HPDE6-E6E7 (cell line): ENCODE measurements at regions not wholly inside any gene's neighbourhood (a gene's known extent, or its start where the extent isn't known, plus 50 kb on each side); places are given as distances from the start of the nearest gene placed in this dataset.

Source experiments
- DNase-seq: peaks from one replicate; pipeline ENCODE4 v3.0.0; 2011; ENCODE audit warnings: missing footprints; ENCODE audit errors: extremely low spot score

DNA sequence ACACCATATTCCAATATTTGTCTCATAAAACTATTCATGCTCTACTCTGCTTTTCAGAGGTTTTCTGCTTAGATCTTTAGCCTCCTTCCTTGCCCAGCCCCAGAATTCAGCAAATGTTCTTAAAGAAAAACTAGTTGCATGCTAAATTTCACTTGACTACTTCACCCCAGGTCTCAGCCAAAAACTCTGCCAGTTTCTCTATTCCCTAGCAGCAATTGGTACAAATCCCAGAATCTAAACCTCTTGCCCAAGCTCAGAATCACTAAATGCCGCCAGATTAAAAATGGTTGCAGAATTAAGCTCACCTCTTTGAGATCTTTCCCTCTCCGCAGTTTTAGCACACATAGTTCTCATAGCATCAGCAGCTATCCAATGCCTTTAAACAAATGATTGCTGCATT is 331.2 kb upstream of the SMARCA2 start:
- DNase-seq: no peak

DNA sequence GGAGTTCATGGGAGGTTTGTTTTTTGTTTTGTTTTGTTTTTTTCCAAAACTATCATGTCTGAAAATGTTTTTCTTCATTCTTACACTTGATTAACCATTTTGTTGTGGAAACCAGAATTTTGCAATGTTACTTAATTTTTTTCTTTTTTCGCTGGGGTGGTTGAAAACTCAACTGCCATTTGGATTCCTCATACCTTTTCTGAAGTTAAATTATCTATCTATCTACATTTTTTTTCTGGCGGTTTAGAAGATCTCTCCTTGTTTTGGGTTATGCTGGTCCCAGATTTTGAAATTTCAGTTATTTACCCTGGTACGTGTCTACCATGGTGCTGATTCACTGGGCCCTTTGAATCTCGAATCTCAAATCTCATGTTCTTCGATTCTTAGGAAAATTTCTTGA is 316.2 kb upstream of the SMARCA2 start:
- no peak for DNase-seq

DNA sequence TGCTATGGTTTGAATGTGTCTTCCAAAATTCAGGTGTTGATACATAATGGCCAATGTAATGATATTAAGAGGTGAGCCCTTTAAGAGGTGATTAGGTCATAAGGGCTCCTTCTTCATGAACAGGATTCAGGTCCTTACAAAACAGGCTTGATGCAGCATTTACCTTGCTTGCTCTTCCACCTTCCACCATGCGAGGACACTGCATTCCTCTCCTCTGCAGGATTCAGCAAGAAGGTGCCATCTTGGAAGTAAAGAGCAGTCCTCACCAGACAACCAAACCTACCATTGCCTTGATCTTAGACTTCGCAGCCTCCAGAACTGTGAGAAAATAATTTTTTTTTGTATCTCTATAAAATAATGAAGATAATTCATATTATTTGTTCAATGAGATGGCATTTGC is 314.0 kb upstream of the SMARCA2 start:
- DNase-seq: no peak

DNA sequence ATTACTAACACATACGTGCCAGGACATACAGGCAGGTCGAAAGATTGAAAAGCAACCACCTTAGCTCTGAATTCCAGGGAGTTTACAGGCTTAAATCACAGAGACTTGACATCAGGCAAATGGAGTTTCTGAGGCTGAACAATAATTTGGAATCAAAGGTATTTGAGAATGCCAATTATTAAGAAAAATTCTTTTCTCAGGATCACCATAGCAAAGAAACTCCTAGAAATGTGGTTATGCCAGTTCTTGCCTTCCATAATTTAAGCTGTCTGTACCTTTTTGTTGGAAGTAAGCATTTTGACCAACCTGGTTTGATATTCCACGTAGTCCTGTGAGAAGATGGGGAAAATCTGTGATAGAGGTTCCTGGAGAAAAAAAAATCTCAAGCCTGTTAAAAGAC is 312.4 kb upstream of the SMARCA2 start:
- DNase-seq: no peak

DNA sequence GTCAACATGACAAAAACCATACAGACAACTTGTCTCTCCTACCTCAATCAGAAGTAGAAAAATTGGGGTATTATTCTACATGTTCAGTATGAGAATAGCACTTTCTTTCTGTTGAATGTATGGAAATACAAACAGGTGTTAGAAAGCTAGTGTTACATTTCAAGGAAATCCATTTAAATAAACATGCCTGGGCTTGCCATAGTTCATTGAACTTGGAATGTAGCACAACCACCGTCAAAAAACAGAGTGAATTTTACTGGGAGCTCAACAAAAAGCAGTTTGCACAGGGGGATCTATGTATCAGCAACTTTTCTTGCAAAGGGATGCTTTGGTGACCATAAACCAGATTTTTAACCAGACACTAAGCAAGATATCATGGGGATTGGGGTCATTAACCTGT is 307.9 kb upstream of the SMARCA2 start:
- peak; percentile 15 for DNase-seq

DNA sequence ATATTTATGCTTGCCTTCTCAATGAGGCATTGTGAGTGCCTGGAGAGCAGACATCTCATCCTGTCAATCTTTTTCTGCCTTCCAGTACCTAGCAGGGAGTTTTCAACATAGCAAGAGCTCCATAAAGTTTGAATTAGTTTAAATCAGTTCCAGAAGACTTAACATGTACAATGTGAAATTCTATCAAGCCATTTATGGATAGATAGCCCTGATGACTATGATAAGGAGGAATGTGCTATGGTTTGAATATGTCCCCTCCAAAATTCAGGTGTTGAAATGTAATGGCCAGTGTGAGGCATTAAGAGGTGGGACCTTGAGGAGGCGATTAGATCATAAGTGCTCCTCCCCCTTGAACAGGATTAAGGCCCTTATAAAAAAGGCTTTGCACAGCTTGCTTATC is 306.9 kb upstream of the SMARCA2 start:
- DNase-seq: no peak

DNA sequence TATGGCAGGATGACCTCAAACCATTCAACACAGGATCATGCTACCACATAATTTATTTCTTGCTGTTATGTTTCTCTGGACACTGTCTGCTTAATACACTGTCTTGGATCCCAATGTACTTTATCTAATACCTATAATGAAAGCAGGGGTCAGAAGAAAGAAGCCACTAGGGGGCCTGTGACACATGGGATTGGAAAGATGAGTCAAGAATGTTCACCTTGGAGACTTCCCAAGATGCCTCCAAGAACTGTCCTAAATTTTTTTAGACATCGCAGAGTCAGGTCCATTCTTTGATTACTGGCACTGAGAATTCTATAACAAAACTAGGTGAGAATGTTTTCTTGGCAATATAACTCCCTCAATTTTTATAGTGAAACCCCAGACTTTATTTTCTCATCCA is 305.8 kb upstream of the SMARCA2 start:
- DNase-seq: no peak

DNA sequence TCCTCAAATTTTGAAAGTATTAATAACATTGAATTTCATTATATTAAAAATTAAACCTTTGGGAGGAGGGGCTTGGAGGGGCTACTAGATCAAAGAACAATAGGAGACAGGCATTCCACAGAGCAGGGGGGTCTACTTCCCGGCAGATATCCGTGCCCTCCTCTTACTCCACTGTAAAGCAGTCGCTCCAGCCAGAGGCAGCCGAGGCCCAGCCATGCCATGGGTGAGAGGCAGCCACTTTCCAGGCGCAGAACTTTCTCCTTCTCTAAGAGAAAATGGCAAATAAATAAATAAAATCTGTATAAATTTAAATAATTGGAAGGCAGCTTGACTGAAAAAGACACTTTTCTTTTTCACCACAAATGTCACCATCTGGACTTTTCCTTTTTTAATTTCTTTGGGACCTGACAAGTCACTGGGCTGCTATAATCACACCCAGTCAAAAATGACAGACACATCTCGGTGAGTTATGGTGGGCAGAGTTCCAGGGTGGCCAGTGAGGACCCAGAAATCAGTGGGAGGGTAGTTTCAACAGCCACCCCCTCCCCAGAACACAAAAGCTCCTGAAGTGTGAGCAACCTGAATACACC is 302.2 kb upstream of the SMARCA2 start:
- no peak for DNase-seq

DNA sequence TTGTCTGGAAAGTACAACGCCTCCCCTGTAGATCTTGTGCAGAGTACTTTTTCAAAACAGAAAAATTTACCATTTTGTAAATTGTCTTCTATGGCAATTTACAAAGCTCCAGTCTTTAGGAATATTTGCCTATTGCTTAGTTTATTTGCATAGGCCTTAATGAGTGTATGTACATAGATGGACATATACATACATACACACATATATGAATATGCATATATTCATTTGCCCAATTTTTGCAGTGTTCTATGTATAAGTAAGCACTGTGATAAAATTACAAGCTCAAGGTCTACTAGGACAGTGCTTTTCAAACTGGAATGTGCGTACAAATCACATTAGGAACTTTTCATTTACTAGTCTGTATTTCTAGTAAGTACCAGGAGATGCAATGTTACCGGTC is 301.3 kb upstream of the SMARCA2 start:
- DNase-seq: no peak

DNA sequence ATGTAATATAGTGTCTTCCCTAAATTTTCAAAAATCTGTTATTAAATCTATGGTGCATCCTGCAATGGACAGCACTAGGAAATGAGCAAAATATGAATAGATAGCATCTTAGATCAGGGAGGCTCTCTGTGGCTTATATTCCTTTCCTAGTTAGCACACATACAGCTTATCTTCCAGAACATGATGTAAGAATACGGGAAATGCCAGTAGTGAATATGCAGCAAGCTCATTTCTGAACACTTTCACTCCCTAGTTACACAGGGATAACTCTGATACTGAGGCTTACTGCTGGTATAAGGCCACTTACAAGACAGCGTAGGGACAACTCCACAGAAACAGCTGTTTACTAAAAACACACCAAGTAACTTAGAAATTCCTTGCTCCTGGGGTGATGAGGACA is 297.3 kb upstream of the SMARCA2 start:
- DNase-seq: no peak

DNA sequence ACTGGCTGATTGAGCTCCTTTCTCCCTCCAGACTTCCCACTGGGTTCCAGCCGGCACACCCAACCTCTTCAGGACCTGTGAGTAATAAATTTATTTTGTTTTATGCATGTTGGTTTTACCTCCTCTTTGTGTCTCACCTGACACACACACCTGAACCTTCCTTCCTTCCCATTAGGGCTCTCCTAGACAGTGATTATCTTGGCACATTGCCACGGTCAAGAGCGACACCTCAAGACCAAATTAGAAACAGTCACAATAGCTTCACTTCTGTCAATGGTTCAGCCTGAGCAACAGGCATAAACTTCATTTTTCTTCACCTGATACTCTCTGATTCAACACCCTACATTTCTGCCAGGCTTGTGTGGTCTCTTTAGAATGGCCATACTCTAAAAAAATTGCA is 296.3 kb upstream of the SMARCA2 start:
- no peak for DNase-seq

DNA sequence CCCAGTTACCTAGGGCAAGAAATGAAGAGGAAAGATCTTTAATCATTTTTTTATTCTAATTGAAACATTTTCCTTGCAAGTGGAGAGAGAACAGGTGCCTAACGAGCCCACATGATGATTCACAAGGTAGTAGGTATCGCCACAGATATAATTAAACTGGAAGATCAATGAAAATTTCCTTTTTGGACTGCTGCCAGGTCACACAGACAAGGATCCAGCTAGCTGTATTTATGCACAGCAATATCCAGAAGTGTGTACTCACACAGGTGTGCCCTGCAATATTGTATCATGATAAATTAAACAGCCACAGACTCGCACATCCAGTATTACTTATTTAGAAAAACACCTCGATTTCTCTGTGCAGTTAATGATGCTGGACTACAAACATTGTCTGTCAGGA is 294.0 kb upstream of the SMARCA2 start:
- no peak for DNase-seq

DNA sequence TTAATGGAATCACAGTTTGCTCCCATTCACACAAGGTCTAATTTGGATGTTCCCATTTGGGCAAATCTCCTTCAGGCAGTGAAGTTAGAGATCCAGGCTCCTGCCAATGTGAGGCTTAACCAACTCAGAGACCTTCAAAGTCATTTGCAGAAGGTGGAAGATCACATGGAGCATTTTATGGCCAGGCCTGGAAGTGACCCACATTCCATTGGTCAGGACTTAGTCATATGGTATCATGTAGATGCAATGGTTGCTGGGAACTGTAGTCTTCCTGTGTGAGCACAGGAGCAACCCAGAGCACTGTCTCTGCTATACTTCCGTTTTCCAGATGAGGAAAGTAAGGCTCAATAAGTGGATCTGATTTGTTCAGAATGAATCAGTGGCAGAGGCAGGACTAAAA is 292.7 kb upstream of the SMARCA2 start:
- no peak for DNase-seq

DNA sequence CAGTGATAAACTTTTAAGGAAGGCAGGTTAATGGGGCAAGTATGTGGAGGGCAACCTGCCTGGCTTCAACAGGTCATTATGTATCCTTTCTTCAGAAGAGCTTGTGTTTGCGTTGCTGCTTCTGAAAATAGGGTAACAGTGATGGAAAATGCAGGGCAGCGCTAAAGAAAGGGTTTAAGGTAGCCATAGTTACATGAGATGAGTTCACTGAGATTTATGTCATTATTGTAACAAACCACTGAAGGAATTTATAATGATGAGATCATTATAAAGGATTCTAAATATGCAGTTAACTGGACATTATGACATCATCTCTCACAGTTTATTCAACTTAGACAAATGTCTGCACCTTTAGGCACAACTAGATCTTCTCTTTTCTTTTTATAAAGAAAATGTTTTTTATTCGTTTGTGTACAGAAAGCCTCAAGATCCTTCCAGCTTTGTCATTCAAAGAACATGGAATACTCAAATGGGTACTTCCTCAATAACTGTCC is 291.6 kb upstream of the SMARCA2 start:
- DNase-seq: no peak

DNA sequence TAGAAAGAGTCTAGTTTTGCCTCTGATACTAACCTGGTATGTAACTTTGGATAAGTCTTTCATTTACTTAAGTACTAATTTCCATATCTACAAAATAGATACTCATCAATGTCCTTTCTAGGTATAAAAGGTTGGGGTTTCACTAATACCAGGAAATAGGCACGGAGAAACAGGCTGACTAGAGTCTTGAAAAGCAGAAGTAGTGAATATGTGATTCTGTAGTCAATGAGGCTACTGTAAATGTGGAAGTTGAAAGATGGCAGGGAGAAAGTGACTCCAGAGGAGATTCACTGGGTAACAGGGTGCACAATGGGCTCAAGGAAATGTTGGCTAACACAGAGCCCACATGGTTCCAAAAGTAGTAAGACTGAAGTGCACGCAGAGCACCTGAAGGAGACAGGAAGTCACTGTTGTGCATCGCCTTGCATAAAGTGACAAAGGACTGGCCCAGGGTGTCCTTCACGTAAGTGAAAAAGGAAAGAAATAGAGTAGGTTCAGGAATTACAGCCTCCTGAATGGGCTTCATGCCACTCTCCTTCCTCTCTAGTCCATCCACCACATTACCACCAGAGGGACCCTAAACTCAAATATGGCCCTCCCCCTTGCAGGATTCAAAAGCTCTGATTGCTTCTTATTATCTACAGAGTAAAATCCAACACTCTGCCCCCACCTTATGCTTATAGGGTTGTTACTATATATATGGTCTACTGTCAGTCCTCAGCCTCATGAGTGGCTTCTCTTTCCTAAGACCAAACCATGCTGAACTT is 288.0 kb upstream of the SMARCA2 start:
- no peak for DNase-seq

DNA sequence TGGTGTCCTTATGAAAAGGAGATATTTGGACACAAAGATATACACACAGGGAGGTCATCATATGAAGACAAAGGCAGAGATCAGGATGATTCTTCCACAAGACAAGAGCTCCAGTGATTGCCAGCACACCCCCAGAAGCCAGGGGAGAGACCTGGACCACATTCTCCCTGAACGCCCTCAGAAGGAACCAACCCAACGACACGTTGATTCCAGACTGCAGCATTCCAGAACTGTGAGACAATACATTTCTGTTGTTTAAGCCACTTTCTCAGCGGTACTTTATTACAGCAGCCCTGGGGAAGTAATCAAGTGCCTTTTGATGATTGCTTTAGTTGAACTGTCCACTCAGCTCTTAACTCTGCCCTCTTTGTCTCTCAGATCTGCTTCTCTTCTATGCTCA is 285.5 kb upstream of the SMARCA2 start:
- DNase-seq: no peak

DNA sequence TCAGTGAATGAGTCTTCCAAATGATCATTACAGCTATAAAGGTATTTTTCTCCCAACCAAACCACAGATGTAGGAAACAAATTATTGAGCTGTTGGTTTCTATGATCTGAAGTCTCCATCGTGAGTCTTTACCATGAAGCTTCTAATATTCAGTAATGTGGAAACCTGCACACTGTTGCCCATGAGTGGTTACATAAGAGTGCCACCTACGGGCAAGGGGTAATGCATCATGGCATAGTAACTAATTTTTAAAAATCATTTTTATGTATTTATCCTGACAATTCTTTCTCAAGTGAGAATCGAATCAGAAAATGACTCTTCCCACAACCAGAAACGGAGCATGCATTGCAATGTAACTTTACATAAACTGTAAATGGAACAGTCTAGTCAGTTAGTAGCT is 282.5 kb upstream of the SMARCA2 start:
- peak; percentile 14 for DNase-seq

DNA sequence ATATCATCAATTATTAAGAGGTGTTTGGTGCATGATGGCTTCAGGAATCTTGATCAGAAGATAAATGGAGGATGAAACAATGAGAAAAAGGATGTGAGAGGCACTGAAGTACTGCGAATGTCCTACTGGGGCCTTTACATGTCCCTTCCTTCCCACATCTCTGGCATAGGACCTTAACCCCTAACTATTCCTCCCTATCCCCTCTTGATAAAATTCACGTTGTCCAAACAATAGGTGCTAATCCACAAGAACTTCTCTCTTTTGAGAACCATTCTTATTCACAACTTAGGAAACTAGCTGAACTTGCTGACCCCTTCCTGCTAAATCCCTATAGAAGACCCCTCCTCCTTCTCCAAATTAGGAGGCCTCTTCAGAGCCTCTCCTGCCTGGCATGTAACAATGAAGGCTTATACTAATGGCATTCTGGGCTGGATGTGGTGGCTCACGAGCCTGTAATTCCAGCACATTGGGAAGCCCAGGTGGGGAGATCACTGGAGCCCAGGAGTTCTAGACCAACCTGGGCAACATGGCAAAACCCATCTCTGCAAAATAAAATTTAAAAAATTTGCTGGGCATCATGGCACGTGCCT is 276.5 kb upstream of the SMARCA2 start:
- no peak for DNase-seq

DNA sequence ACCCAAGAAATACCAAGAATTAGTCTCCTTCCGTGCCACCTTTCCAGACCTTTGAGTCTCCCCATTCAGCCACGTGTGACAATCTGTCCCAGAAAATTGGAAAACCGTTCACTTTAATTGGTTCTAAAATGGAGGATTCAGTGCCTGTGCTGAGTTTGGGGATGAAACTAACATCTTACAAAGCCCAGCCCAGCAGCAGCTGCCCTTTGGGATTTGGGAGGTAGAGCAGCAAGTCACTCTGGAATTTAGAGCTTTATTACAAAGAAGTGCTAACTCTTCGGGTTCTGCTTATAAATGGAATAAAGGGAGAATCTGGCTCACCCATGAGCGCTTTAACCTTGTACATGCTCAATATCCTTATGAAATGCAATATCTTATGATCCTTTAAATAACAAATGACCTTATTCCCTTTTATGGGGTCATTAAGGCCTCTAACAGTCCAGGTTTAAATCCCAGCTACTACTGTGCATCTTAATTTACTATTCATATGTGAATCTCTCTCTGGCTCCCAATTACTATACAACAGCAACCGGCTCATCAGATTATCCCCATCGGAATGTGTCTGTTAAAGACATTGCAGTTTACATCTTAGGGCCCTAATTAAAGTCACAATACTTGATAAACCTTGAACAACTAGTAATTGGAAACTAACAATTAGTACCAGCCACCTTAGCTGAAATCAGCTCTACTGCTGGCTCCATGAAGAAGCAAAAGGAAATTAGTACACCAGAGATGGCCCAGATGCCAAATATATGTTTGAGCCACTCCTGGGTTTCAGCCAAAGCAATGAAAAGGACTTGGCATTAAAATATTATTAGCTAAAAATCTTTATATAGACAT is 271.8 kb upstream of the SMARCA2 start:
- DNase-seq: no peak

DNA sequence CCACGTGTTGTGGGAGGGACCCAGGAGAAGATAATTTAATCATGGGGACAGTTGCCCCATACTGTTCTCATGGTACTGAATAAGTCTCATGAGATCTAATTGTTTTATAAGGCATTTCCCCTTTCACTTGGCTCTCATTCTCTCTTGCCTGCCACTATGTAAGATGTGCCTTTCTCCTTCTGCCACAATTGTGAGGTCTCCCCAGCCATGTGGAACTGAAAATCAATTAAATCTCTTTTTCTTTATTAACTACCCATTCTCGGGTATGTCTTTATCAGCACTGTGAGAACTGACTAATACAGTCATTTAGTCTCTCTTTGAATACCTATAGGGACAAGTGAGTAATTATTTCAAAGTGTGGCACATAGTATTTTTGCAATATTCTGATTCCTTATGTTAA is 269.2 kb upstream of the SMARCA2 start:
- no peak for DNase-seq

DNA sequence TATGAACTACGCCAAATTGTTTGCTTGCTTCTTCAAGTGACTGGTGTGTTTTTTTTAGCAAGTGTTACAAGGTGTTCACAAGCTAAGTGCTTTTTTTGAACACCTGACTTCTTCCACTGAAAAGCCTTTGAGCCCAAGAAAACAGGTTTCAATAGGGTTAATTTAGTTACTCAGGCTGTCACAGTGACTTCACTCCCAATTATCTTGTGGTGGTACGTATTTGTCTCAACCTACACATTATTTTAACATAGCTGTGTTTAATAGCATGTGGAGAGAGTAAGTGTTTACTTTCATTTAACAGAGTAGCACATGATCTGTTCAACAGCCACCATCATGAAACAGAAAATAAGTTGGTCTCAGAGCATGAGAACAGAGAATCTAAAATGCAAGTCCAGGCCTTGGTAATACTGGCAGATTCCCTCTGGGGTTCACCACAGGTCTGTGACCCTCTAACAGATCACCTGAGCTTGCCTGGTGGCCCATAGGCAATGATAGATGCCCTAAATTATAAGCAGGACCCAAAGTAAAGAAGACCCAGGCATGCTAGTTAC is 267.7 kb upstream of the SMARCA2 start:
- DNase-seq: no peak

DNA sequence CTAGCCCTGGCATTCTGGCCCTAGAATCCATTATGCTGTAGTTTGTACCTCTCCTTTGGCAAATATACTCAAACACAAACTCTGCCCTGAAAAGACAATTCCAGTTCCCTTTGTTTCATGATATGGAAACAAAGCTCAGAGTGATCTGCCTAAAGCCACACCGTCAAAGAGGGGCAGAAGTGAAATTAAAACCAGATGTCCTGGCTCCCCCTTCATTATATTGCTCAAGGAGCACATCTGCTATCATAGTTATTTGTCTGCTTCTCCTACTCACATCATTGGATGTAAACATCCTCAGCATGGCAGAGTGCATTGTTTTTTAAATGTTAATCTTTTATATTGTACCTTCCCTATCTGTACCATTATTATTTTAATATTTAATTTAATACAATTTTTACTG is 266.7 kb upstream of the SMARCA2 start:
- DNase-seq: no peak
